CD4-positive, alpha-beta memory T cell (primary cell): ENCODE measurements at regions not wholly inside any gene's neighbourhood (a gene's known extent, or its start where the extent isn't known, plus 50 kb on each side); places are given as distances from the start of the nearest gene placed in this dataset.
"Not testable (repeated sequence)": the region's sequence is repeated elsewhere in the genome, so short reads cannot be mapped to it uniquely, and the experiment has no call there.

Source experiments
- CTCF ChIA-PET: fragments of 350-600 bp; sonication (Branson Sonifier 250); formaldehyde crosslinking; loops from one replicate; lab custom pipeline; 2021; ENCODE audit warnings: inconsistent platforms; ENCODE audit not compliant: partially characterized antibody; lab: Charles Lee
- POLR2A ChIA-PET: fragments of 350-600 bp; sonication (Branson Sonifier 250); formaldehyde crosslinking; loops from one replicate; lab custom pipeline; 2021; ENCODE audit not compliant: partially characterized antibody; lab: Charles Lee
- DNase-seq, 5 donors: peaks; one replicate each; pipeline versions ENCODE4 v3.0.0 to v3.0.0-alpha.2; 2020 to 2022; ENCODE audit warnings: mixed read lengths in 1 of 5
- H3K27ac ChIP-seq: one replicate; pipeline ENCODE4 v1.7.0; 2013; ENCODE audit warnings: low read depth, low read length
- H3K27me3 ChIP-seq: 2 replicates; pipeline ENCODE4 v1.7.0; 2013; ENCODE audit warnings: mild to moderate bottlenecking, low read length, moderate library complexity; ENCODE audit not compliant: insufficient read depth
- H3K36me3 ChIP-seq: 2 replicates; pipeline ENCODE4 v1.7.0; 2013; ENCODE audit warnings: mild to moderate bottlenecking, low read length, moderate library complexity; ENCODE audit not compliant: insufficient read depth
- H3K4me1 ChIP-seq: 2 replicates; pipeline ENCODE4 v1.7.0; 2013; ENCODE audit warnings: mild to moderate bottlenecking, low read length, moderate library complexity; ENCODE audit not compliant: insufficient read depth
- H3K4me3 ChIP-seq, 2 donors: one replicate each; pipeline ENCODE4 v1.7.0; 2013; ENCODE audit warnings: low read length in 2 of 2, mild to moderate bottlenecking in 1 of 2
- H3K9me3 ChIP-seq, 2 donors: one replicate each; pipeline ENCODE4 v1.7.0; 2013; ENCODE audit warnings: low read length in 2 of 2, control low read depth in 1 of 2; ENCODE audit not compliant: control insufficient read depth in 1 of 2
- H3K27ac Mint-ChIP-seq, 7 donors: one replicate each; pipeline ENCODE4 v1.8.0; 2020 to 2021; ENCODE audit warnings: mixed read lengths in 7 of 7, mild to moderate bottlenecking in 6 of 7, inconsistent platforms in 3 of 7, moderate library complexity in 3 of 7
- H3K27me3 Mint-ChIP-seq, 2 donors: one replicate each; pipeline ENCODE4 v1.8.0; 2020 to 2021; ENCODE audit warnings: mixed read lengths in 2 of 2
- H3K36me3 Mint-ChIP-seq, 2 donors: one replicate each; pipeline ENCODE4 v1.8.0; 2020 to 2021; ENCODE audit warnings: mixed read lengths in 2 of 2, inconsistent platforms in 1 of 2, mild to moderate bottlenecking in 1 of 2
- H3K4me1 Mint-ChIP-seq, 4 donors: one replicate each; pipeline ENCODE4 v1.8.0; 2020 to 2021; ENCODE audit warnings: mixed read lengths in 4 of 4, mild to moderate bottlenecking in 1 of 4
- H3K4me3 Mint-ChIP-seq, 8 donors: one replicate each; pipeline ENCODE4 v1.8.0; 2020 to 2021; ENCODE audit warnings: mixed read lengths in 8 of 8, mild to moderate bottlenecking in 7 of 8, moderate library complexity in 6 of 8, inconsistent platforms in 3 of 8
- H3K9me3 Mint-ChIP-seq, 8 donors: one replicate each; pipeline ENCODE4 v1.8.0; 2020 to 2021; ENCODE audit warnings: mixed read lengths in 8 of 8, mild to moderate bottlenecking in 5 of 8, inconsistent platforms in 3 of 8, moderate library complexity in 1 of 8
- intact Hi-C: fragments of 100-400 bp; cut with micrococcal nuclease; formaldehyde crosslinking; loops from one replicate; pipeline ENCODE4 v1.15.1; 2023

DNA sequence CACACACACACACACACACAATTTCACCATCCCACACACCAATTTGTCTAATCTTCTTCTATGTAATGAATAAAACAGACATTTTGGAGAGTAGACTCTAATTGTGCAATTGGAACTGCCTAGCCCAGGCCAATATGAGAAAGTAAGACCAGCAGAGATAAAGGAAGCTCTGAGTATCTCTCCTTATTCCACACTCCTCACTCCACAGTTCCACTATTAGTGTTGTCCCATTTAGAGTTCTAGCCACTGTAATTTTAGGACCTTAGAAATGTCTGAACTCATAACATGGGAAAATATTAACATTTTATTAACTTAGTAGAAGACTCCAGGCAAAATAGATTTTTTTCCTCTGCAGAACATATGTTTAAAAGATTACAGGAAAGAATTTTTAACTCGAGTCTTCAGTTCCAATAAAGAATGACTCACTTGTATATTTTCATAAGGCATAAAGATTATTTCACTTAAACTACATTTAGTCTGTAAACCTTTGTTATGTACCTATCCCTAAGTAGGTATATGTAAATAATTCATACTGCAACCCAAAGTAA, 297.6 kb upstream of the INTU start:
- H3K9me3 Mint-ChIP-seq: peaks cover 0 to 11% (median 5%) of the 10 kb centered on the region in 8 donors
- no peaks in the 10 kb centered on the region for H3K9me3 ChIP-seq
- no peaks in the 10 kb centered on the region for H3K4me1 Mint-ChIP-seq
- ChIA-PET POLR2A (no interaction called here), CTCF (no interaction called here)
- intact Hi-C loops: no loop called here
- no peaks in the 10 kb centered on the region for H3K36me3 ChIP-seq
- no peak for DNase-seq
- no peaks in the 10 kb centered on the region for H3K27me3 ChIP-seq
- H3K36me3 Mint-ChIP-seq: no peaks in the 10 kb centered on the region
- no peaks in the 10 kb centered on the region for H3K4me1 ChIP-seq
- no peak overlapping the region for H3K4me3 Mint-ChIP-seq
- no peaks in the 10 kb centered on the region for H3K27me3 Mint-ChIP-seq
- no peak overlapping the region for H3K27ac ChIP-seq
- no peak overlapping the region for H3K4me3 ChIP-seq
- H3K27ac Mint-ChIP-seq: no peak overlapping the region

DNA sequence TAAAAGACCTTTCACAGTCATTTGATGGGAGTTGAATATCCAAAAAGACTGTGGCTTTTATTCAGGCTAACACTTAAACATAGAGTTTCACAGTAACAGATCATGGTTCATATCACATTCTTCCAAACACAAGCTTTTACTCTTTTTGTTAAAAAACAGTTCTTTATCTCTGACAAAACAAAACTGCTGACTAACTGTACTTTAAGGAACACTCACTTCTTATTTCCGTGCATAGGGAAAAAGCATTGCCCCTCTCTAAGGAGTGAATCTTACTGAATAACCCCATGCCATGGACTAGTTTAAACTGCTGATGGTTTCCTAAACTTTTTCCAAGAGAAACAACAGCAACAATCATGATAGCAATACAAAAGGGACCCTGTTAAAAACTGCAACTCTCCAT, 297.0 kb upstream of the INTU start:
- peaks cover 0 to 9% (median 5%) of the 10 kb centered on the region in 8 donors for H3K9me3 Mint-ChIP-seq
- H3K27ac Mint-ChIP-seq: no peak overlapping the region
- H3K36me3 Mint-ChIP-seq: no peaks in the 10 kb centered on the region
- CTCF ChIA-PET: no interaction called here
- Histone ChIP-seq H3K27me3 (no peaks in the 10 kb centered on the region), H3K4me3 (no peak overlapping the region), H3K4me1 (no peaks in the 10 kb centered on the region), H3K27ac (no peak overlapping the region), H3K9me3 (no peaks in the 10 kb centered on the region), H3K36me3 (no peaks in the 10 kb centered on the region)
- DNase-seq: no peak
- H3K27me3 Mint-ChIP-seq: no peaks in the 10 kb centered on the region
- H3K4me3 Mint-ChIP-seq: no peak overlapping the region
- POLR2A ChIA-PET: no interaction called here
- no peaks in the 10 kb centered on the region for H3K4me1 Mint-ChIP-seq
- intact Hi-C loops: no loop called here

DNA sequence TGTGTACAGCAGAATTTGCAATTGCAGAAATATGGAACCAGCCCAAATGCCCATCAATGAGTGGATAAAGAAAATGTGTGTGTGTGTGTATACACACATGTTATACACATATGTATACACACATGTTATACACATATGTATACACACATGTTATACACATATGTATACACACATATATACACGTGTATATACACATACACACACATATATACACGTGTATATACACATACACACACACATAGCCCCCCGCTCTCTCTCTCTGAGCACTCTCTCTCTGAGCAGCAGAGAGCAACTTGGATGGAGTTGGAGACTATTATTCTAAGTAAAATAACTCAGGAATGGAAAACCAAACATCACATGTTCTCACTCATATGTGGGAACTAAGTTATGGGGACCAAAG, 289.6 kb upstream of the INTU start:
- H3K27me3 Mint-ChIP-seq, H3K36me3 Mint-ChIP-seq, H3K4me3 ChIP-seq, H3K27me3 ChIP-seq, H3K27ac Mint-ChIP-seq, H3K4me1 ChIP-seq, H3K9me3 Mint-ChIP-seq, H3K9me3 ChIP-seq, H3K4me1 Mint-ChIP-seq, POLR2A ChIA-PET, H3K4me3 Mint-ChIP-seq, H3K36me3 ChIP-seq, H3K27ac ChIP-seq, CTCF ChIA-PET, DNase-seq, intact Hi-C loops: not testable (repeated sequence)

DNA sequence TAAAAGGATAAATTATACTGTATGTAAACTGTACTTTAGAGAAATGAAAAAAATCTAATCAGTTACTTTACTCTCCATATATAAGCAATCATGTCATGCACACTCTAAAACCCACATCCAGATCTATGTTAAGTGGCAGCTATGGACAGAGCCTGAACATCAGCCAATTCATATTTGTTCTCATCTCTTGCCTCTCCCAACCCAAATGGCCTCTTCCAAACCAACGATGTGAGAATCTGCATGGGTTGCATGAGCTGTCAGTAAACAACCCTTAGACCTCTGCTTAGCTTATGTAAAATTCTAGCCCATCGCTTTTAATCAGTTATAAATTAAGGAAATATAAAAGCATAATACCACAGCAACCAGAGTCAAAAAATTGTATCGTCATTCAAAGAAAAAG, 288.7 kb upstream of the INTU start:
- H3K27me3 ChIP-seq: no peaks in the 10 kb centered on the region
- no peak overlapping the region for H3K4me3 ChIP-seq
- H3K36me3 Mint-ChIP-seq: no peaks in the 10 kb centered on the region
- peaks cover 0 to 6% (median 2%) of the 10 kb centered on the region in 8 donors for H3K9me3 Mint-ChIP-seq
- ChIA-PET POLR2A (no interaction called here), CTCF (no interaction called here)
- no peak overlapping the region for H3K4me3 Mint-ChIP-seq
- H3K4me1 ChIP-seq: no peaks in the 10 kb centered on the region
- intact Hi-C loops: no loop called here
- H3K4me1 Mint-ChIP-seq: no peaks in the 10 kb centered on the region
- no peaks in the 10 kb centered on the region for H3K27me3 Mint-ChIP-seq
- no peak for DNase-seq
- H3K27ac ChIP-seq: no peak overlapping the region
- H3K27ac Mint-ChIP-seq: no peak overlapping the region
- no peaks in the 10 kb centered on the region for H3K36me3 ChIP-seq
- no peaks in the 10 kb centered on the region for H3K9me3 ChIP-seq

DNA sequence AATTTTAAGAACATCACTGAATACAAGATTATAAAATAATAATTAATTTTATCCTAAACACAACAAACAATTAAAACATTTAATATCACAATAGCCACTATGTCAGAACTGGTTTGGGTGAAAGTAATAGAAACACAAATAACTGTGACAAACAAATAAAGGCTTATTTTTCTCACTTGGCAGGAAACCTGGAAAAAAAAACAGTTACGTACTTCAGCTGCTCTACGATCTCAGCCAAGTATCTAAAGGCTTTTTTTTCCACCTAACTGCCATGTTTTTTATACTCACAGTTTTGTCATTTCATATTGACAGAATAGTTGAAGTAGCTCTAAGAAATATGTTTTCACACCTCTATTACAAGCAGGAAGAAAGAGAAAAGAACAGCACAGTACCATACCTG, 284.8 kb upstream of the INTU start:
- Mint-ChIP-seq H3K4me3 (no peak overlapping the region), H3K36me3 (no peaks in the 10 kb centered on the region), H3K4me1 (no peaks in the 10 kb centered on the region), H3K27me3 (no peaks in the 10 kb centered on the region), H3K9me3 (peaks cover 0 to 12% (median under 1%) of the 10 kb centered on the region in 8 donors), H3K27ac (no peak overlapping the region)
- intact Hi-C loops: no loop called here
- Histone ChIP-seq H3K27ac (no peak overlapping the region), H3K36me3 (no peaks in the 10 kb centered on the region), H3K9me3 (no peaks in the 10 kb centered on the region), H3K27me3 (no peaks in the 10 kb centered on the region), H3K4me3 (no peak overlapping the region), H3K4me1 (no peaks in the 10 kb centered on the region)
- ChIA-PET CTCF (no interaction called here), POLR2A (no interaction called here)
- no peak for DNase-seq

DNA sequence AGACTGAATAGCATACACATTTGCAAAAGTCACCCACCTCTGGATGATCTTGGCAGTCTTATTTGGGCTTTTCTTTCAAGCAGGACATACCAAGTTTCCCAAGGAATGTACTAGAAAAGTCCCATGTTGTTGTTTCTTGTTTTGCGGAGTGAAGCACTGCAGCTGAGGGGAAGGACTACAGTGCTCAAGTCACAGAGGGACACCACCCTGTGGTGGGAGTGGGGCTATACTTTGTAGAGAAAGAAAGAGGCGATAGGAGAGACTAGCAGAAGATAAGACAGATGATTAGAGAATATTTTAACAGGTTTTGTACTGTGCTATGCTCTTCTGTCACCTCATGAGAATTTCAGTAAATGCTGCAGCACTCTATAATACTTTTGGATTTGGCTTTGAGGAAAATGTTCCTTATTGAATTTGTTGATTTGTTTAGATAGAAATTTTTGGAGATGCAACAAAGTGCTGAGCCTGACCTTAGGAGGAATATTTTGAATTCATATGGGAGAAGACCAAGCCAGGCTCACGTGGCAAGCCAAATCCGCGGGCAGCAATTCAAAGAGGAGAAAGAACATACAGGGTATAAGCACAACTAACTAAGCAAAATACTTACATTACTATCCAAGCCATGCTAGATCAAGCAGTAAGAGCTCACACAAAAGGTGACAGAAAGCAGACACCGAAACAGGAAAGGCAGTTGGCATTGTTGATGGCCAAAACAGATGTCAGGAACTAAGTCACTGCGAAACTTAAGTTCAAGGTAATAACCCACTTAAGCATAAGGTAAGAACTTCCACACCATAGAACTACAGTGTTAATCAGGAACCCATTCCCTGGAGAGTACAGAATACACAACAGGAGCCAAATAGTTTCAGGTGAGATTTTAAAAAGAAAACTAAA, 280.3 kb upstream of the INTU start:
- H3K27ac Mint-ChIP-seq: no peak overlapping the region
- CTCF ChIA-PET: no interaction called here

DNA sequence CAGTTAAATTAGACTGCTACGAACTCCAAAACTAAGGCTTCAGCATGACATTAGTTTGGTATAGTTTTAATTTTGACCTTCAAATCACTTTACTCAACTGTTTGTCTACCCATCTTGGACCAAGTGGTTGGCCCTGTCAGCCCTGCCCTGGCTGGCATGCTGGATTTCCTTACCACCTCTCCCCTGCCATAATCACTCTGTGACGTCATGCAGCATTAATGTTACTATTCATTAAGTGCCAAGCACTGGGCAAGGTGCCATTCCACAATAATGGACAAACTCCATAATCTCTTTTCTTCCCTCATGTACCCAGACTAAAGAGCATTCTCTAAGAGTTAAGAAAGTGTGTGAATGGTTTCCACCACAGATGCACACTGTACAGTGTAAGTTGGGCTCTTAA, 277.0 kb upstream of the INTU start:
- Histone ChIP-seq H3K4me1 (no peaks in the 10 kb centered on the region), H3K27me3 (no peaks in the 10 kb centered on the region), H3K36me3 (no peaks in the 10 kb centered on the region), H3K27ac (no peak overlapping the region), H3K4me3 (no peak overlapping the region), H3K9me3 (no peaks in the 10 kb centered on the region)
- H3K27ac Mint-ChIP-seq: no peak overlapping the region
- no peak for DNase-seq
- CTCF ChIA-PET: no interaction called here
- H3K4me1 Mint-ChIP-seq: no peaks in the 10 kb centered on the region
- H3K4me3 Mint-ChIP-seq: no peak overlapping the region
- no peaks in the 10 kb centered on the region for H3K27me3 Mint-ChIP-seq
- POLR2A ChIA-PET: no interaction called here
- peaks cover 0 to 4% (median 1%) of the 10 kb centered on the region in 8 donors for H3K9me3 Mint-ChIP-seq
- H3K36me3 Mint-ChIP-seq: no peaks in the 10 kb centered on the region
- intact Hi-C loops: no loop called here

More for the DNA sequence above, 280.3 kb upstream of the INTU start:
- Mint-ChIP-seq H3K9me3 (peaks cover 0 to 12% (median 2%) of the 10 kb centered on the region in 8 donors), H3K27me3 (no peaks in the 10 kb centered on the region), H3K4me1 (no peaks in the 10 kb centered on the region), H3K36me3 (no peaks in the 10 kb centered on the region), H3K4me3 (no peak overlapping the region)
- no peak overlapping the region for H3K4me3 ChIP-seq
- DNase-seq: no peak
- no peaks in the 10 kb centered on the region for H3K4me1 ChIP-seq
- H3K9me3 ChIP-seq: no peaks in the 10 kb centered on the region
- H3K27me3 ChIP-seq: no peaks in the 10 kb centered on the region
- intact Hi-C loops: no loop called here
- H3K36me3 ChIP-seq: no peaks in the 10 kb centered on the region
- H3K27ac ChIP-seq: no peak overlapping the region
- POLR2A ChIA-PET: no interaction called here
